HG03175 (cell line): ENCODE measurements at regions not wholly inside any gene's neighbourhood (a gene's known extent, or its start where the extent isn't known, plus 50 kb on each side); places are given as distances from the start of the nearest gene placed in this dataset.

Experiments used
- ATAC-seq: cut with Tn5 transposase; IDR thresholded peaks from one replicate; pipeline ENCODE4 v1.9.1; 2021; ENCODE audit warnings: mild to moderate bottlenecking, moderate library complexity; ENCODE audit not compliant: unreplicated experiment

GRCh38 chr18:6644836-6645627 lies 84.5 kb upstream of the ARHGAP28 start:
- no peak for ATAC-seq

- no peak for ATAC-seq
Observed at GRCh38 chr18:6646801-6647200, 82.7 kb upstream of the ARHGAP28 start.

GRCh38 chr18:6648581-6648980 lies 80.9 kb upstream of the ARHGAP28 start:
- ATAC-seq = no peak

DNA sequence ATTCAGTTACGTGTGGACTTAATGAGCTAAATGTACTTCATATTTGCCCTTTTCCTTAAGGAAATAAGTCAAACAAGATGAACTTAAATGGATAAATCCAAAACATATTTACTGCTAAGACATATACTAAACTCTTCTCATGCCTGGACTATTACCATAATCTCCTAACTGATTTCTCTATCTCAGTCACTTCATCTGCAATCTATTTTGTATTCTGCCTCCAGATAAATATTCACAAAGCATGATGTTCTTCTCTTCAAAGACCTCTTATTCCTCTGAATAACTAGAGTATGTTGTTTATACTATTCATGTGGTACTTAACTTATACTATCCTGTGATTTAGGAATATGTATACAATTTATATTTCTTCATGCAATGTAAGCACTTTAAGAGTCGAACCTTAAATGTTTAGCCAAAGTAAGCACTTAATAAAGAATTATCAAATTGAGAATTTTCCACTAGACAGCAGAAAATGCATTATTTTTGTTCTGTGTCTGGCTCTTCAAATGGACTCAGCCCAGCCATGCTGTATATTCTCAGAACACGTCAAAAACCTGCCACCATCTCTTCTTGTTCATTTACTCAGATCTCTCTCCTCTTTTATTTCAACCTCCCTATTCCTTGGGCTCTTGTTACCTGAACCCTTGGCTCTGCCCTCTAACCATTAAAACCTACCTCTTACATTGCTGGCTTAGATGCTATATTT lies 79.9 kb upstream of the ARHGAP28 start:
- no peak for ATAC-seq

GRCh38 chr18:6650127-6650507 lies 79.4 kb upstream of the ARHGAP28 start:
- no peak for ATAC-seq

GRCh38 chr18:6650747-6651146 lies 78.8 kb upstream of the ARHGAP28 start:
- no peak for ATAC-seq

DNA sequence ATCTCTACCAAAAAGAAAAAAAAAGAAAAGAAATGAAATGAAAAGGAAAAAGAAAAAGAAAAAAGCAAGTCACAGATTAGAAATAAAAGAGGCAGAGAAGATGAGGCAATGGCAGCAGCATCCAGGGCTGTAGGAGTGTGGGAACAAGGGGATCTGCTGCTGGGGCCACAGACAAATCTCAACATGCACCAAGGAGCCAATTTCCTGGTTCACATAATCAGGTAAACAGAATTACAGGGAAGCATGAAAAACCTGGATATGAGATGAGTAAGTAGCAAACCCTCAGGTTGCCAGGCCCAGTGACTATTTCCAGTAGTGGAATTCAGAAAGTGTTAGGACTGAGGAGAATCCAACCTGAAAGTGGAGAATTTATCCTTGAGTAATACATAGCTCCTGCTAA lies 77.4 kb upstream of the ARHGAP28 start:
- ATAC-seq = no peak

DNA sequence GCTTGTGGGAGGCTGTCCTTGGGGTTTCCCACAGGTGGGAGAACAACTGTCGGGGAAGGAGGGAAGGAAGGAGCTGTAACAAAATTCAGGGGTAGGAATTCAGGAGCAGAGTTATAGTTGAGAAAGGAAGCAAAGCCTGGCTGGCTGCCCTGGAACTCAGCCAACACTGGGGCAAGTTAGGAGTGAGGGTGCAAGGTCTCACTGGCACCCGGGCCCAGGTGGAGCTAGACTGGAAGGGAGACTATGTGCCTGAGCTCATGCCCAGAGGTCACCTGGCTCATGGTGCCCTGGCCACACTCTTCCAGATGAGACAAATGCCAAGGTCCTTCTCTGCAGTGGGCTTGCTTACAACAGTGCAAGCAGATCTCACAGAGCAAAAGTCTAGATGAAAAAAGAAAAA lies 75.6 kb upstream of the ARHGAP28 start:
- ATAC-seq = no peak

DNA sequence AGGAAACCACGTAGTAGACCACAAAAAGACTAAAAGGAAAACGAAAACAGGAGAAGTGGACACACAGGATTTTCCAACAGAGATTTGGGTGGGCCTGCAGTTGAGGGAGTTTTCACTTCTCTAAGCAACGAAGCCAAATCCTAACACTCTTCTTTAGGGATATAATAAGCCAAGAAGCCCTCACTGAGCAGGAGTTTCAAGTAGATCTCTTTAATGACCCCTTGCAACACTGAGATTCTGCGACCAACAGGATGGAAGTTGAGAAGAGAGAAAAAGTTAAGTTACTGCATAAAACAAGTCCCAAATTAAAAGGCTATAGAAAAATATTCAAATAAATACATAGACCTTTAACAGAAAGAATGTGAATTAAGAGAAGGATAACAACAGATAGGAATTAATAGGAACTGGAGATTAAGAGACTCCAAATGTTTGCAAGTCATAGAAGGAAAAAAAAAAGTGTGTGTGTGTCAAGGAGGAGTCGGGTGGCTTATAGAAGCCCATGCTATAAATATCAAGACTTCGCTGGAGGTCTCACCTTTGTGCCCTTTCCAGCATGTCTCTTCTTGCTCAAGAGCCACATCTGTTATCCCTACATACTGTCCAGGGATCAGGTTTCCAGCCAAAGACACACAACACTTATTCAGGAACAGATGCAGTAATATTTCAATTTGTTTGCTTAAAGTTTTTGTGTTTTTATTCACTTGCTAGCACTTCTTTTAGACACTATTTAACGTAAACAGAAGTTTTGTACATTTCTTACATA lies 69.4 kb upstream of the ARHGAP28 start:
- no peak for ATAC-seq

GRCh38 chr18:6661692-6662415 lies 67.7 kb upstream of the ARHGAP28 start:
- ATAC-seq = no peak

DNA sequence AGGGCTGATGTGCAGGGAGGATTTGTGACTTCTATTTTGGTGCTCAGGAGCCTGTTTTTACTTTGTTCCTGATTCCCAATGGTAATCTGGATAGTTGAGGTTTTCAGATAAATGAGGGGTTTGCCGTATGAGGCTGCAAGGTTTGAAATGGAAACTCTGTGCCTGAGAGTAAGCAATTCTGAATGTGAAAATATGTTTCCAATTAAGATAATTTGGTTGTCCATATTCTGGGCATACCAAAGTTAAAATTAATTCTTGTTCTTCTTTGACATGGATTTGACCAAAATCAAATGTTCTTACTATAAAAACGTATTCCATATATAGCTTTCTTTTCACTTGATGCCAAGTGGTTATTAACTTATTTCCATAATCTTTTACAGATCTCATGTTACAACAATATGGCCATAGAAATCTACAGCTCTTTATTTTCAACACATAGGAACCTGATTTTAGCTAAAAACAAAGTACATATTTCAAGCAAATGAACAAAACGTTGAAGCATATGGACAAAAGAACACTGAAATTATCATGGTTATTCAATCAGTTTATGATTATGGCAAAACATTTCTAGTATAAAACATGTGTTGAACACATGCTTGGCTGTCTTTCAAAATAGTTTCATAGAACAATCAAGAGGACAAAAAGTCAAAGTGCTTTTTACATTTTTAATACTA lies 63.4 kb upstream of the ARHGAP28 start:
- ATAC-seq = no peak

GRCh38 chr18:6668836-6669235 lies 60.7 kb upstream of the ARHGAP28 start:
- ATAC-seq = no peak

DNA sequence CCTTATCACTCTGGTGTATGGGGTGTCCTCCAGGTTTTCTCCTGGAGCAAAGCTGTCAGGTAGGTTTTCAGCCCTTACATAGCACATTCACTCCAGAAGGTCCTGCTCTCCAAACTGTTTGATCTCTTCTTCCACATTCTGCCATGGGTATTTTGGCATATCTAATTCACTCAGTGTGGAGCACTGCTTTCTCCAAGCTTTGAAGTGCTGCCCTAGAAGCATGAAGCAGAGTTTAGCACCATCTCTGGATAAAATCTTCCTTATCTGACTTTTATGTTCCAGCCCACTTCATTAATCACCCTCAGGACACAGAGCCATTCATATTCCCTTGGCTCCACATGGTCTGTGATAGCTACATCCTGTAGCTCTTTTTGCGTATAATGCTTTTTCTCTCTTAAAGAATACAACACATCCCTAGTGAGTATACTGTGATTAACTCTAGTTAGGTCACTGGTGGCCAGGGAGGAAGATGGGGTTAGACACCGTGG lies 56.7 kb upstream of the ARHGAP28 start:
- ATAC-seq = no peak

GRCh38 chr18:6677086-6677485 lies 52.4 kb upstream of the ARHGAP28 start:
- no peak for ATAC-seq

GRCh38 chr18:6679201-6679600 lies 50.3 kb upstream of the ARHGAP28 start:
- ATAC-seq = no peak
